ENCODE measurements at regions not wholly inside any gene's neighbourhood (a gene's known extent, or its start where the extent isn't known, plus 50 kb on each side); places are given as distances from the start of the nearest gene placed in this dataset.
"Not testable (repeated sequence)": the region's sequence is repeated elsewhere in the genome, so short reads cannot be mapped to it uniquely, and the experiment has no call there.

GRCh38 chr16:15307184-15307583 is 70.9 kb downstream of the NPIPA5 start:
- H3K27ac Mint-ChIP-seq; H3K4me3 Mint-ChIP-seq; H3K27me3 Mint-ChIP-seq; H3K36me3 Mint-ChIP-seq; H3K4me1 Mint-ChIP-seq; DNase-seq; POLR2A ChIA-PET; H3K9me3 Mint-ChIP-seq; ATAC-seq (ENCODE audit: low read depth): not testable (repeated sequence)

GRCh38 chr16:15305889-15306288 is 72.2 kb downstream of the NPIPA5 start:
- H3K4me3 Mint-ChIP-seq; H3K4me1 Mint-ChIP-seq; H3K9me3 Mint-ChIP-seq; POLR2A ChIA-PET; ATAC-seq (ENCODE audit: low read depth); DNase-seq; H3K27me3 Mint-ChIP-seq; H3K36me3 Mint-ChIP-seq; H3K27ac Mint-ChIP-seq: not testable (repeated sequence)

GRCh38 chr16:15303667-15304324 is 74.3 kb downstream of the NPIPA5 start:
- H3K27me3 Mint-ChIP-seq; H3K4me3 Mint-ChIP-seq; H3K27ac Mint-ChIP-seq; ATAC-seq (ENCODE audit: low read depth); DNase-seq; H3K4me1 Mint-ChIP-seq; H3K36me3 Mint-ChIP-seq; H3K9me3 Mint-ChIP-seq; POLR2A ChIA-PET: not testable (repeated sequence)

- POLR2A ChIA-PET; H3K4me1 Mint-ChIP-seq; H3K27ac Mint-ChIP-seq; DNase-seq; H3K27me3 Mint-ChIP-seq; H3K4me3 Mint-ChIP-seq; H3K36me3 Mint-ChIP-seq; H3K9me3 Mint-ChIP-seq; ATAC-seq (ENCODE audit: low read depth): not testable (repeated sequence)
These were observed 81.0 kb downstream of the NPIPA5 start for GRCh38 chr16:15297104-15297503.

- H3K9me3 Mint-ChIP-seq; H3K4me1 Mint-ChIP-seq; DNase-seq; H3K27me3 Mint-ChIP-seq; H3K4me3 Mint-ChIP-seq; H3K27ac Mint-ChIP-seq; H3K36me3 Mint-ChIP-seq; POLR2A ChIA-PET; ATAC-seq (ENCODE audit: low read depth): not testable (repeated sequence)
These were observed 103.3 kb downstream of the NPIPA5 start for GRCh38 chr16:15274796-15275195.

GRCh38 chr16:15273964-15274363 is 104.1 kb downstream of the NPIPA5 start:
- H3K9me3 Mint-ChIP-seq; H3K27ac Mint-ChIP-seq; H3K4me3 Mint-ChIP-seq; ATAC-seq (ENCODE audit: low read depth); H3K27me3 Mint-ChIP-seq; H3K36me3 Mint-ChIP-seq; POLR2A ChIA-PET; DNase-seq; H3K4me1 Mint-ChIP-seq: not testable (repeated sequence)

GRCh38 chr16:15266941-15267340 is 111.2 kb downstream of the NPIPA5 start:
- ATAC-seq (ENCODE audit: low read depth); POLR2A ChIA-PET; H3K4me3 Mint-ChIP-seq; DNase-seq; H3K27ac Mint-ChIP-seq; H3K27me3 Mint-ChIP-seq; H3K4me1 Mint-ChIP-seq; H3K9me3 Mint-ChIP-seq; H3K36me3 Mint-ChIP-seq: not testable (repeated sequence)

- DNase-seq; H3K36me3 Mint-ChIP-seq; H3K4me1 Mint-ChIP-seq; H3K4me3 Mint-ChIP-seq; POLR2A ChIA-PET; H3K9me3 Mint-ChIP-seq; ATAC-seq (ENCODE audit: low read depth); H3K27me3 Mint-ChIP-seq; H3K27ac Mint-ChIP-seq: not testable (repeated sequence)
These were observed 115.9 kb downstream of the NPIPA5 start for GRCh38 chr16:15262212-15262611.

- H3K27ac Mint-ChIP-seq; H3K4me1 Mint-ChIP-seq; H3K36me3 Mint-ChIP-seq; H3K4me3 Mint-ChIP-seq; ATAC-seq (ENCODE audit: low read depth); H3K27me3 Mint-ChIP-seq; H3K9me3 Mint-ChIP-seq; POLR2A ChIA-PET; DNase-seq: not testable (repeated sequence)
These were observed 130.1 kb downstream of the NPIPA5 start for GRCh38 chr16:15247971-15248370.

GRCh38 chr16:15236674-15237323 is 141.3 kb downstream of the NPIPA5 start:
- H3K27me3 Mint-ChIP-seq; DNase-seq; ATAC-seq (ENCODE audit: low read depth); H3K36me3 Mint-ChIP-seq; H3K27ac Mint-ChIP-seq; H3K4me1 Mint-ChIP-seq; H3K9me3 Mint-ChIP-seq; H3K4me3 Mint-ChIP-seq; POLR2A ChIA-PET: not testable (repeated sequence)

- POLR2A ChIA-PET; H3K27me3 Mint-ChIP-seq; H3K36me3 Mint-ChIP-seq; H3K27ac Mint-ChIP-seq; ATAC-seq (ENCODE audit: low read depth); DNase-seq; H3K4me3 Mint-ChIP-seq; H3K9me3 Mint-ChIP-seq; H3K4me1 Mint-ChIP-seq: not testable (repeated sequence)
These were observed 141.1 kb upstream of the RRN3 start for GRCh38 chr16:15235140-15235539.

- DNase-seq; POLR2A ChIA-PET; ATAC-seq (ENCODE audit: low read depth); H3K27ac Mint-ChIP-seq; H3K4me1 Mint-ChIP-seq; H3K9me3 Mint-ChIP-seq; H3K27me3 Mint-ChIP-seq; H3K4me3 Mint-ChIP-seq; H3K36me3 Mint-ChIP-seq: not testable (repeated sequence)
These were observed 140.6 kb upstream of the RRN3 start for GRCh38 chr16:15234702-15235101.

GRCh38 chr16:15230432-15230831 is 136.4 kb upstream of the RRN3 start:
- H3K9me3 Mint-ChIP-seq; H3K36me3 Mint-ChIP-seq; H3K4me1 Mint-ChIP-seq; DNase-seq; H3K4me3 Mint-ChIP-seq; ATAC-seq (ENCODE audit: low read depth); H3K27me3 Mint-ChIP-seq; POLR2A ChIA-PET; H3K27ac Mint-ChIP-seq: not testable (repeated sequence)

- H3K36me3 Mint-ChIP-seq; POLR2A ChIA-PET; H3K4me1 Mint-ChIP-seq; DNase-seq; ATAC-seq (ENCODE audit: low read depth); H3K4me3 Mint-ChIP-seq; H3K27me3 Mint-ChIP-seq; H3K27ac Mint-ChIP-seq; H3K9me3 Mint-ChIP-seq: not testable (repeated sequence)
These were observed 135.6 kb upstream of the RRN3 start for GRCh38 chr16:15229661-15230060.
